ENCODE measurements at regions not wholly inside any gene's neighbourhood (a gene's known extent, or its start where the extent isn't known, plus 50 kb on each side); places are given as distances from the start of the nearest gene placed in this dataset.

GRCh38 chr11:97615546-97615945 is 1225.7 kb downstream of the JRKL start:
- TF ChIP-seq NR3C1 (IDR thresholded peaks at IDR 0.05) (no peak), EP300 (IDR thresholded peaks at IDR 0.05) (no peak), SMC3 (IDR thresholded peaks at IDR 0.05) (no peak), CTCF (IDR thresholded peaks at IDR 0.05) (no peak), JUN (IDR thresholded peaks at IDR 0.05) (no peak), HDAC2 (IDR thresholded peaks at IDR 0.05) (no peak), POLR2A (IDR thresholded peaks at IDR 0.05; ENCODE audit: low read length) (no peak)

Measured in A549 (cell line).